HepG2 (cell line): ENCODE measurements at regions not wholly inside any gene's neighbourhood (a gene's known extent, or its start where the extent isn't known, plus 50 kb on each side); places are given as distances from the start of the nearest gene placed in this dataset.
A peak's percentile ranks its signal among the peaks of the same experiment; 100 is the strongest.

ENCODE experiments used
- ATF2 ChIP-seq: sonication (generic); formaldehyde crosslinking; IDR thresholded peaks from 2 replicates; pipeline ENCODE4 v1.4.0; 2020; ENCODE audit warnings: missing genetic modification reagents
- FOSL2 ChIP-seq: sonication (generic); formaldehyde crosslinking; IDR thresholded peaks from 2 replicates; pipeline ENCODE4 v1.4.0; 2020; ENCODE audit warnings: missing genetic modification reagents
- FOXP4 ChIP-seq: sonication (generic); formaldehyde crosslinking; IDR thresholded peaks from 2 replicates; pipeline ENCODE4 v1.4.0; 2020; ENCODE audit warnings: missing genetic modification reagents
- HBP1 ChIP-seq: IDR thresholded peaks from 2 replicates; pipeline ENCODE4 v1.6.1; 2016; ENCODE audit warnings: low read depth, control low read depth
- HDAC2 ChIP-seq: sonication (generic); formaldehyde crosslinking; IDR thresholded peaks from 2 replicates; pipeline ENCODE4 v1.4.0; 2020; ENCODE audit warnings: missing genetic modification reagents
- IRF2 ChIP-seq: IDR thresholded peaks from 2 replicates; pipeline ENCODE4 v1.6.1; 2018; ENCODE audit warnings: missing genetic modification reagents, missing compliant biosample characterization
- MTF2 ChIP-seq: sonication (generic); formaldehyde crosslinking; IDR thresholded peaks from 2 replicates; pipeline ENCODE4 v1.5.0; 2020; ENCODE audit warnings: missing genetic modification reagents, borderline replicate concordance
- RERE ChIP-seq: IDR thresholded peaks from 2 replicates; pipeline ENCODE4 v1.6.1; 2016; ENCODE audit warnings: low read depth, missing genetic modification reagents, missing compliant biosample characterization
- SOX13 ChIP-seq, 3 experiments: fragments of 450-650 bp in 1 of 3; sonication (generic) in 1 of 3; formaldehyde crosslinking in 1 of 3; IDR thresholded peaks in 2 of 3; conservative IDR thresholded peaks in 1 of 3; 2 replicates each; pipeline versions ENCODE4 v1.5.0 to v1.6.1; 2016 to 2020; ENCODE audit warnings: antibody characterized with exemption in 1 of 3, mild to moderate bottlenecking in 1 of 3, missing compliant biosample characterization in 1 of 3, missing genetic modification reagents in 1 of 3, moderate library complexity in 1 of 3
- STAT5B ChIP-seq: sonication (generic); formaldehyde crosslinking; IDR thresholded peaks from 2 replicates; pipeline ENCODE4 v1.4.0; 2020; ENCODE audit warnings: missing genetic modification reagents
- ZNF574 ChIP-seq: sonication (generic); formaldehyde crosslinking; IDR thresholded peaks from 2 replicates; pipeline ENCODE4 v1.4.0; 2020; ENCODE audit warnings: missing genetic modification reagents
- ZNF607 ChIP-seq: sonication (generic); formaldehyde crosslinking; IDR thresholded peaks from 2 replicates; pipeline ENCODE4 v1.5.1; 2020; ENCODE audit warnings: missing genetic modification reagents, mild to moderate bottlenecking, borderline replicate concordance
- ZNF619 ChIP-seq: sonication (generic); formaldehyde crosslinking; IDR thresholded peaks from 2 replicates; pipeline ENCODE4 v1.4.0; 2020; ENCODE audit warnings: mild to moderate bottlenecking, missing genetic modification reagents
- ZNF629 ChIP-seq: sonication (generic); formaldehyde crosslinking; conservative IDR thresholded peaks from 2 replicates; pipeline ENCODE4 v1.5.0; 2020; ENCODE audit warnings: missing genetic modification reagents

- TF ChIP-seq RERE (CRISPR knock-in tag) (no peak), FOXP4 (CRISPR knock-in tag) (peak; percentile 21; the same call in 1 of the 2 replicates), ZNF607 (CRISPR knock-in tag) (no peak), ATF2 (CRISPR knock-in tag) (no peak), STAT5B (CRISPR knock-in tag) (no peak), FOSL2 (CRISPR knock-in tag) (peak; percentile 86), MTF2 (CRISPR knock-in tag) (no peak), IRF2 (CRISPR knock-in tag) (peak; percentile 32; the same call in 1 of the 2 replicates), HDAC2 (CRISPR knock-in tag) (peak; percentile 7; the same call in 1 of the 2 replicates), ZNF629 (no peak), ZNF619 (CRISPR knock-in tag) (no peak), HBP1 (CRISPR knock-in tag) (no peak), ZNF574 (CRISPR knock-in tag) (0 out of 2 replicates have a peak, but pooled peaks have one; percentile 35), SOX13 (IDR thresholded peaks at IDR 0.05) (no peak), SOX13 (CRISPR knock-in tag; conservative IDR thresholded peaks at IDR 0.05 in 1 of 2, IDR thresholded peaks at IDR 0.05 in 1 of 2) (peak in 1 of 2 experiments; percentile 24; a peak in 1 of 4 replicates)
These were observed 224.8 kb upstream of the MARCKS start (continued) for GRCh38 chr6:113632220-113632864.
